ENCODE measurements at regions not wholly inside any gene's neighbourhood (a gene's known extent, or its start where the extent isn't known, plus 50 kb on each side); places are given as distances from the start of the nearest gene placed in this dataset.
"Not testable (repeated sequence)": the region's sequence is repeated elsewhere in the genome, so short reads cannot be mapped to it uniquely, and the experiment has no call there.

DNA sequence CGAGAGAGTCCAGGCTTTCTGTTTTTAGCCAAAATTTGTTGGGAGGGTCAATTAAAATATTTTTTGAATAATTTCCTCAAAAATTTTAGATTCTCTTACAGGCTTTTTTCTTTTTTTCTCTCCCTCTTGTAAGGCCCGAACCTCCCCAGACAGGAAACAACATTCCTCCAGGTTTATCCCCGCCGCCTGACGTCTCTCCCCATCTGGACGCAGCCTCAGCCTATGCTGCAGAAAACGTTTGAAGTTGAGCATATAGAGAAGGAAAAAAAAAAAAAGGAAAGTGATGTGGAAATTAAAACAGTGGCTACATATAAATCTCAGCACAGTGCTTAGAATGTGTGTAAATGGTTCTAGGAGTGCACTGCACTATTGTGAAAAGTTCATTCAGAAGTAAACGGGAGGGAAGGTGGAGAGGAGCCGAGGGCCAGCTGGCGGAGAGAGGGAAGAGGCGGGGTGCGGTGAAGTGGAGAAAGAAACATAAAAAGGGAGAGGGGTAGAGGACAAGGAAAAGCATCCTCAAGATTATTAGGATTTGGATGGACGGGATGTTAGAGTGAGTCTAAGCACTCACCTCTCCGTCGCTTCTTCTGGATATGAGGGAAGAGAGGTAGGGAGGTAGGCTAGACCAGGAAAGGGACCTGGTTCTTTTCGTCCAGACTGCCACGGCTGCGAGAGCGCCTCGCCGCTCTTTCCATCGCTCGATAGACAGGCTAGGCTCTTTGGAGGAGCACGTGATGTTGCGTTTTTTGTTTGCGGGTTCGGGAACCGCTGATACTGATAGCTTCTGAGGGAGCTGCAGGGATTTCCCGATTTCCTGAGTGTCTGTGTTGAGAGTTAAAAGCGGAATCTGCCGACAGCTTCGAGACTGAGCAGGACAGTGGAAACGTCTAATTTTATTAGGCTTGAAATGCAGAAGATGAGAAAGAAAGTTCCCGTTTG lies 98.7 kb downstream of the TRIM27 start:
- POLR2A ChIA-PET: no interaction called here
- Mint-ChIP-seq H3K27ac (no peak overlapping the region), H3K9me3 (peaks cover 4% of the 10 kb centered on the region), H3K4me3 (no peak overlapping the region), H3K36me3 (ENCODE audit: low read depth) (no peaks in the 10 kb centered on the region), H3K27me3 (peaks cover 66% of the 10 kb centered on the region), H3K4me1 (peaks cover 9% of the 10 kb centered on the region)
- ATAC-seq (ENCODE audit: low read depth) (no peak), DNase-seq (no peak)
- TF ChIP-seq, protein P1, sequence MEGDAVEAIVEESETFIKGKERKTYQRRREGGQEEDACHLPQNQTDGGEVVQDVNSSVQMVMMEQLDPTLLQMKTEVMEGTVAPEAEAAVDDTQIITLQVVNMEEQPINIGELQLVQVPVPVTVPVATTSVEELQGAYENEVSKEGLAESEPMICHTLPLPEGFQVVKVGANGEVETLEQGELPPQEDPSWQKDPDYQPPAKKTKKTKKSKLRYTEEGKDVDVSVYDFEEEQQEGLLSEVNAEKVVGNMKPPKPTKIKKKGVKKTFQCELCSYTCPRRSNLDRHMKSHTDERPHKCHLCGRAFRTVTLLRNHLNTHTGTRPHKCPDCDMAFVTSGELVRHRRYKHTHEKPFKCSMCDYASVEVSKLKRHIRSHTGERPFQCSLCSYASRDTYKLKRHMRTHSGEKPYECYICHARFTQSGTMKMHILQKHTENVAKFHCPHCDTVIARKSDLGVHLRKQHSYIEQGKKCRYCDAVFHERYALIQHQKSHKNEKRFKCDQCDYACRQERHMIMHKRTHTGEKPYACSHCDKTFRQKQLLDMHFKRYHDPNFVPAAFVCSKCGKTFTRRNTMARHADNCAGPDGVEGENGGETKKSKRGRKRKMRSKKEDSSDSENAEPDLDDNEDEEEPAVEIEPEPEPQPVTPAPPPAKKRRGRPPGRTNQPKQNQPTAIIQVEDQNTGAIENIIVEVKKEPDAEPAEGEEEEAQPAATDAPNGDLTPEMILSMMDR (IDR thresholded peaks at IDR 0.05): no peak
- intact Hi-C loops (cut with micrococcal nuclease): loop anchor here (5.0 kb wide), 1 partner anchor 133 kb away; no protein-coding TSS in a partner anchor
- CTCF ChIA-PET: interaction anchor here (2.1 kb wide), 1 partner anchor 13 kb away, joined by 10 read pairs; no protein-coding TSS in a partner anchor

DNA sequence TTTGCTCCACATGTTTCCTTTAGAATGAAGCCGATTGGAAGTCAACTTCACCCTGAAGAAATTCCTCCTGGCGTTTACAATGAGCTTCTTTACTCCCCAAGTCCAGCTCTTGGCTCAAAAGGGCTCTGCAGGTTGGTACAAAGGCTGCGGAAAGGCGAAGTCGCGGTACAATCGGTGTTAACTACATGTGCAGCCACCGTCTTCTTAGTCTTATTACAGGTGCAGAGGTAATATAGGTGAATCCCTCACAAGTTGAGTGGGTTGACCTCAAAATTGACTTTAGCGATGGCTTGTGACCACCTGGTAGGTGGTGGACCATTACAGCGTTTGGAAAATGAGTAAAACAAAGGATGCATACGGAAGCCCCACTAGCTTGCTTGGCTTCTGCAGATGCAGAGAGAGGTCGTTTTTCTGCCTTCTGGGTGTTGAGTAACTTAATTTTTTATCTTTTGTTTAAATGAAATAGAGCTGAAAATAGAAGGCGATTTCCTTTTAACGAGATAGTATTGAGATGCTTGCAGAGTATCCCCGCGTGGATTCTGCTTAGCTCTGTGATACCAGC lies 98.0 kb downstream of the TRIM27 start:
- H3K27me3 Mint-ChIP-seq: peaks cover 72% of the 10 kb centered on the region
- CTCF ChIA-PET: interaction anchor here (0.9 to 2.1 kb wide), 2 partner anchors 12 to 190 kb away, joined by 4 to 10 read pairs; no protein-coding TSS in a partner anchor
- TF ChIP-seq, protein P1 (IDR thresholded peaks at IDR 0.05): no peak
- DNase-seq (no peak), ATAC-seq (ENCODE audit: low read depth) (no peak)
- H3K27ac Mint-ChIP-seq: no peak overlapping the region
- no peaks in the 10 kb centered on the region for H3K36me3 Mint-ChIP-seq (ENCODE audit: low read depth)
- H3K4me1 Mint-ChIP-seq: peaks cover 9% of the 10 kb centered on the region
- intact Hi-C loops (cut with micrococcal nuclease): loop anchor here (5.0 kb wide), 1 partner anchor 134 kb away; no protein-coding TSS in a partner anchor
- no peak overlapping the region for H3K4me3 Mint-ChIP-seq
- POLR2A ChIA-PET: no interaction called here
- H3K9me3 Mint-ChIP-seq: peaks cover 4% of the 10 kb centered on the region

DNA sequence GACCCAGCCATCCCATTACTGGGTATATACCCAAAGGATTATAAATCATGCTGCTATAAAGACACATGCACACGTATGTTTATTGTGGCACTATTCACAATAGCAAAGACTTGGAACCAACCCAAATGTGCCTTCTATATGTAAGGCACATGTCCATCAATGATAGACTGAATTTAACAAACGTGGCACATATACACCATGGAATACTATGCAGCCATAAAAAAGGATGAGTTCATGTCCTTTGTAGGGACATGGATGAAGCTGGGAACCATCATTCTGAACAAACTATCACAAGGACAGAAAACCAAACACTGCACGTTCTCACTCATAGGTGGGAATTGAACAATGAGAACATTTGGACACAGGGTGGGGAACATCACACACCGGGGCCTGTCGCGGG lies 92.1 kb downstream of the TRIM27 start:
- peaks cover 48% of the 10 kb centered on the region for H3K27me3 Mint-ChIP-seq
- H3K4me1 Mint-ChIP-seq; CTCF ChIA-PET; H3K27ac Mint-ChIP-seq; H3K9me3 Mint-ChIP-seq; DNase-seq; POLR2A ChIA-PET; H3K4me3 Mint-ChIP-seq; intact Hi-C loops (cut with micrococcal nuclease); ATAC-seq (ENCODE audit: low read depth); H3K36me3 Mint-ChIP-seq (ENCODE audit: low read depth): not testable (repeated sequence)

DNA sequence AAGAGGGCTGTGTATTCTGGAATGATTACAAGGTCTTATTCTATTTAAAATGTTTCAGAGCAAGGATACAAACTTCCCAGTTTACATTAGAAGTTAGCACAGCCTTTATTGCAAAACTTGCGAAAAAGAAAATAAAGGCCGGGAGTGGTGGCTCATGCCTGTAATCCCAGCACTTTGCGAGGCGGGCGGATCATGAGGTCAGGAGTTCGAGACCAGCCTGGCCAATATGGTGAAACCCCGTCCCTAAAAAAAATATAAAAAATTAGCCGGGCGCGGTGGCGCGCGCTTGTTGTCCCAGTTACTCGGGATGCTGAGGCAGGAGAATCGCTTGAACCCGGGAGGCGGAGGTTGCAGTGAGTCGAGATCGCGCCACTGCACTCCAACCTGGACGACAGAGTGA lies 87.1 kb downstream of the TRIM27 start:
- Mint-ChIP-seq H3K27me3 (peaks cover 15% of the 10 kb centered on the region), H3K4me1 (peaks cover 24% of the 10 kb centered on the region)
- H3K27ac Mint-ChIP-seq; ATAC-seq (ENCODE audit: low read depth); H3K36me3 Mint-ChIP-seq (ENCODE audit: low read depth); H3K9me3 Mint-ChIP-seq; DNase-seq; H3K4me3 Mint-ChIP-seq: not testable (repeated sequence)
- ChIA-PET POLR2A (interaction anchor here (0.8 to 2.2 kb wide), 3 partner anchors 27 to 145 kb away, joined by 3 to 11 read pairs (median 6); no protein-coding TSS in a partner anchor), CTCF (interaction anchor here (0.6 to 4.5 kb wide), 18 partner anchors 11 to 817 kb away, joined by 3 to 78 read pairs (median 6); partner anchors contain the start of gene TRIM27)
- intact Hi-C loops (cut with micrococcal nuclease): loop anchor here (1.0 to 5.0 kb wide), 3 partner anchors 149 to 1084 kb away; no protein-coding TSS in a partner anchor

DNA sequence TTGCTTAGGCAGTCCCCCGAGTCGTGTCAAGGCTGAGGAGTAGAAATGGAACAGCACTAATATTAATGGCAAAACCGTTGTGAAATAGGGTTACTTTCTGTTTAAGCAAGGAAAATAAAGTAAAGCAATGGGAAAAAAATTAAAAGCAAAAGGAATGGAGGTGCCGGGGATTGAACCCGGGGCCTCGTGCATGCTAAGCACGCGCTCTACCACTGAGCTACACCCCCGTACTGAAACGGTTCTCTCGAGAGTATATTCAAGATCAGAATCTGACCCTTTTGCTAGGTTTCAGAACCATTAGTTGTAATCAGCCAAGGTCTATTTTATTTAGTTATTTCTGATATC lies 85.5 kb downstream of the TRIM27 start:
- Mint-ChIP-seq H3K4me3 (peak overlapping the region; percentile 92), H3K27me3 (peaks cover 20% of the 10 kb centered on the region), H3K27ac (peak overlapping the region; percentile 89), H3K4me1 (peaks cover 24% of the 10 kb centered on the region), H3K36me3 (ENCODE audit: low read depth) (peaks cover 8% of the 10 kb centered on the region), H3K9me3 (no peaks in the 10 kb centered on the region)
- ChIA-PET POLR2A (interaction anchor here (0.6 to 2.2 kb wide), 8 partner anchors 25 to 1151 kb away, joined by 3 to 11 read pairs (median 5); partner anchors contain the start of gene TRIM27), CTCF (interaction anchor here (0.5 to 4.5 kb wide), 17 partner anchors 13 to 752 kb away, joined by 3 to 78 read pairs (median 6); partner anchors contain the start of gene TRIM27)
- ATAC-seq (ENCODE audit: low read depth) (peak; percentile 67), DNase-seq (no peak)
- TF ChIP-seq, protein P1 (IDR thresholded peaks at IDR 0.05): no peak
- intact Hi-C loops (cut with micrococcal nuclease): loop anchor here (1.0 to 5.0 kb wide), 9 partner anchors 25 to 1086 kb away; partner anchors contain the start of gene TRIM27

Measured in activated B cell treated with CpG ODN at 0.5 μM for 24 hours (primary cell).